NCI-H2081 treated with DMSO at 0.1 percent for 48 hours (cell line): ENCODE measurements at regions not wholly inside any gene's neighbourhood (a gene's known extent, or its start where the extent isn't known, plus 50 kb on each side); places are given as distances from the start of the nearest gene placed in this dataset.

Source experiments
- DNase-seq: peaks from one replicate; lab custom pipeline; 2025; lab: John Stamatoyannopoulos, UW

- DNase-seq = no peak
Observed at GRCh38 chr13:108360139-108360538, 90.6 kb downstream of the TNFSF13B start.

GRCh38 chr13:108361769-108362168 lies 92.3 kb downstream of the TNFSF13B start:
- DNase-seq = no peak

GRCh38 chr13:108363666-108364065 lies 94.1 kb downstream of the TNFSF13B start:
- no peak for DNase-seq

GRCh38 chr13:108365255-108365654 lies 95.7 kb downstream of the TNFSF13B start:
- DNase-seq = no peak

- no peak for DNase-seq
Observed at GRCh38 chr13:108368250-108368905, 98.9 kb downstream of the TNFSF13B start.

- DNase-seq = no peak
Observed at GRCh38 chr13:108369412-108369811, 99.9 kb downstream of the TNFSF13B start.

GRCh38 chr13:108375034-108375433 lies 105.5 kb downstream of the TNFSF13B start:
- no peak for DNase-seq

GRCh38 chr13:108375772-108376171 lies 106.3 kb downstream of the TNFSF13B start:
- no peak for DNase-seq

GRCh38 chr13:108376308-108376707 lies 106.8 kb downstream of the TNFSF13B start:
- no peak for DNase-seq

- no peak for DNase-seq
Observed at GRCh38 chr13:108377646-108378206, 108.2 kb downstream of the TNFSF13B start.

GRCh38 chr13:108383667-108384066 lies 114.1 kb downstream of the TNFSF13B start:
- no peak for DNase-seq

GRCh38 chr13:108387156-108387555 lies 117.6 kb downstream of the TNFSF13B start:
- DNase-seq = no peak

- no peak for DNase-seq
Observed at GRCh38 chr13:108402850-108403249, 133.3 kb downstream of the TNFSF13B start.

- DNase-seq = no peak
Observed at GRCh38 chr13:108407495-108407894, 138.0 kb downstream of the TNFSF13B start.

GRCh38 chr13:108408672-108409071 lies 139.2 kb downstream of the TNFSF13B start:
- DNase-seq = no peak

- no peak for DNase-seq
Observed at GRCh38 chr13:108409730-108410129, 140.2 kb downstream of the TNFSF13B start.

- DNase-seq = no peak
Observed at GRCh38 chr13:108419768-108420167, 150.2 kb downstream of the TNFSF13B start.

GRCh38 chr13:108425056-108425455 lies 155.5 kb downstream of the TNFSF13B start:
- DNase-seq = no peak

- no peak for DNase-seq
Observed at GRCh38 chr13:108426893-108427292, 157.4 kb downstream of the TNFSF13B start.

GRCh38 chr13:108427355-108427754 lies 157.8 kb downstream of the TNFSF13B start:
- DNase-seq = no peak

- DNase-seq = no peak
Observed at GRCh38 chr13:108428691-108429090, 159.2 kb downstream of the TNFSF13B start.

- no peak for DNase-seq
Observed at GRCh38 chr13:108433976-108434755, 164.6 kb downstream of the TNFSF13B start.
